ENCODE measurements at regions not wholly inside any gene's neighbourhood (a gene's known extent, or its start where the extent isn't known, plus 50 kb on each side); places are given as distances from the start of the nearest gene placed in this dataset.

DNA sequence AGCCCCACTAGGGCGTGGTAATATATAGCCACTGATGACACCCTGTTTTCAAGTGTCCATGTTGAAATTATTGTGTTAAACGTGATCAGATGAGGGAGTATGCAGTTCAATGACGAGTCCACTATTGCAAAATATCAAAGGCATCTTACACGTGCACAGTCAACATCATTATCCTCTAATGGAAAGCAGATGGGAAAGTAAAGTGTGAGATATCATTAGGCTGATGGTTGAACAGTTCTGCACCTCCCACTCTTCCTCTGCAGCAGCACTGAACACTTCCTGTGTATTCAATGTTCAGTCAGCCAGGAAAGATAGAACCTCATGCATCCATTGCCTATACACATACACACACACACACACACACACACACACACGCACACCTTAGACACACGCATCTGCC lies 431.8 kb upstream of the CCDC54 start:
- H3K27me3 Mint-ChIP-seq (ENCODE audit: low read depth), result no peaks in the 10 kb centered on the region
- H3K4me3 Mint-ChIP-seq, result no peak overlapping the region
- no peaks in the 10 kb centered on the region for H3K36me3 Mint-ChIP-seq (ENCODE audit: low read depth)
- H3K9me3 Mint-ChIP-seq, result peaks cover 9% of the 10 kb centered on the region
- H3K27ac Mint-ChIP-seq, result peak overlapping the region in 1 of 3 experiments; percentile 71
- peaks cover 5% of the 10 kb centered on the region for H3K4me1 Mint-ChIP-seq
- TF ChIP-seq, protein P1, sequence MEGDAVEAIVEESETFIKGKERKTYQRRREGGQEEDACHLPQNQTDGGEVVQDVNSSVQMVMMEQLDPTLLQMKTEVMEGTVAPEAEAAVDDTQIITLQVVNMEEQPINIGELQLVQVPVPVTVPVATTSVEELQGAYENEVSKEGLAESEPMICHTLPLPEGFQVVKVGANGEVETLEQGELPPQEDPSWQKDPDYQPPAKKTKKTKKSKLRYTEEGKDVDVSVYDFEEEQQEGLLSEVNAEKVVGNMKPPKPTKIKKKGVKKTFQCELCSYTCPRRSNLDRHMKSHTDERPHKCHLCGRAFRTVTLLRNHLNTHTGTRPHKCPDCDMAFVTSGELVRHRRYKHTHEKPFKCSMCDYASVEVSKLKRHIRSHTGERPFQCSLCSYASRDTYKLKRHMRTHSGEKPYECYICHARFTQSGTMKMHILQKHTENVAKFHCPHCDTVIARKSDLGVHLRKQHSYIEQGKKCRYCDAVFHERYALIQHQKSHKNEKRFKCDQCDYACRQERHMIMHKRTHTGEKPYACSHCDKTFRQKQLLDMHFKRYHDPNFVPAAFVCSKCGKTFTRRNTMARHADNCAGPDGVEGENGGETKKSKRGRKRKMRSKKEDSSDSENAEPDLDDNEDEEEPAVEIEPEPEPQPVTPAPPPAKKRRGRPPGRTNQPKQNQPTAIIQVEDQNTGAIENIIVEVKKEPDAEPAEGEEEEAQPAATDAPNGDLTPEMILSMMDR (IDR thresholded peaks at IDR 0.05; ENCODE audit: unreplicated experiment in 3 of 3), result no peak

DNA sequence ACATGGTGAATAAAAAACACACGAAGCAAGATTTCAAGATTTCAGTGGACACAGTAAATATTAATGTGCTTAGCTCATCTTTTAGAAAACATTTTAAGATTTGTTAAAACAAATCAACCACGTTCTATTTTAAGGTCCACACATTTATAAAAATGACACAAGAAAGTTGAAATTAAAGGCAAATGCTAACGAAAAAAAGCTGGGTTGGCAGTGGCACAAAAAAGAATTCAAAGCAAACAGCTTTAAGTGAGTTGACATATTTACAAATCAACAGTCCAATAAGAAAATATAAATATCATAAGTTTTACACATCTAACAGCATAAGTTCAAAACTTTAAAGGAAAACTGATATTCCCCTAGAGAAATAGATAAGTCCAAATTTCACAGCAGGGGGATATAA lies 430.4 kb upstream of the CCDC54 start:
- Mint-ChIP-seq H3K36me3 (ENCODE audit: low read depth) (no peaks in the 10 kb centered on the region), H3K27me3 (ENCODE audit: low read depth) (no peaks in the 10 kb centered on the region), H3K9me3 (peaks cover 6% of the 10 kb centered on the region), H3K4me1 (peaks cover 5% of the 10 kb centered on the region), H3K4me3 (no peak overlapping the region), H3K27ac (peak overlapping the region in 2 of 3 experiments; percentile 30 to 41)
- TF ChIP-seq, protein P1 (IDR thresholded peaks at IDR 0.05; ENCODE audit: unreplicated experiment in 3 of 3), result no peak

DNA sequence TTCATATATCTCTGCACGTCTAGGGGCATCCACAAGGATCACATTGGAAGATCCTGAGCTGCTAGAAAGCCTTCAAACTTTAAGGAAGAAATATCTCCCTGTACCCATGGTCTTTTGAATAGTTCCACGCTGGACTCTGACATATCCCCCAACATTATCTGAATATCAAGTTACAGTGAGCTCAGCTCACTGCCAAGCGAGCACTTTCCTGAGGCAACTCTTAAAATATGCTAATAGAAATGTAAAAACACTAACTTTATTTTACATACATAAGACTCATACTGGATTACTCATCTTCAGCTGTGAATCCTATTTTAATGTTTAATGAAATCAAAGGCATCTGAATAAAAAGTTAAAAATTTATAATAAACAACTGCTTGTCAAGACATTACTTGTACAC lies 420.2 kb upstream of the CCDC54 start:
- Mint-ChIP-seq H3K4me1 (peaks cover 7% of the 10 kb centered on the region), H3K9me3 (peaks cover 30% of the 10 kb centered on the region), H3K27me3 (ENCODE audit: low read depth) (no peaks in the 10 kb centered on the region), H3K4me3 (no peak overlapping the region), H3K36me3 (ENCODE audit: low read depth) (no peaks in the 10 kb centered on the region), H3K27ac (no peak overlapping the region)
- TF ChIP-seq, protein P1 (IDR thresholded peaks at IDR 0.05; ENCODE audit: unreplicated experiment in 3 of 3), result no peak

DNA sequence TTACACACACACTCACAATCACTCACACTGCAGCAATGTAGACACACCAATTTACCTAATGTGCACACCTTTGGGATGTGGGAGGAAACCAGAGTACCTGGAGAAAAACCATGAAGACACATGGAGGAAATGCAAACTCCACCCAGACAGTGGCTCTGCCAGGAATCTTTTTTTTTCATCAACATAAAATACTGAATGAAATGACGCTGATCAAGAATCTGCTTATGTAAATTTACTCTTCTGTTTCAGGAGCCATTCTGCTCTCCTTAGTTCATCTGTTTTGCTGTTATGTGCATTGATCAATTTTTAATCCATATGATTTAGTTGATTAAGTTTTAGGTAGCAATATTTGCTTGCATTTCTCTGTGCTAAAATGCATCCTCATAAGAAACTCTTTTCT lies 414.2 kb upstream of the CCDC54 start:
- peak overlapping the region; percentile 1 to 6 (median 2) for H3K4me3 Mint-ChIP-seq

DNA sequence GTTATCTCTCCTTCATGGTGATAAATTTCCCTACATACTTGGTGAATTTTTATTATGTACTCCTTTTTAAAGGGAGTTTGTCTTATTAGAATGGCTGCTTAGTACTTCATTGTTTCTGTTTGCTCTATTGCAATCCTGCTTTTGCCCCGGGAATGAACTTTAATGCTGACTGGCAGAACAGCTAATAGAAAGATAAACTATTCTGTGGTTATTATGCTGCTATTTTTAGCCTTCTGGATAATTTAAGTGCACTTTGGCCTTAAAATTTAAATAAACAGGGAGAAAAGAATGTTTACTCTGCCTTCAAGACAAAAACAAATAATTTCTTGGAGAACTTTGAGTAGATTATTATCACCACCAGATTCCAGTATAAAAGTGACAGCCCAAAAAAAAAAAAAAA lies 413.8 kb upstream of the CCDC54 start:
- Mint-ChIP-seq H3K36me3 (ENCODE audit: low read depth) (no peaks in the 10 kb centered on the region), H3K9me3 (peaks cover 3% of the 10 kb centered on the region), H3K27me3 (ENCODE audit: low read depth) (no peaks in the 10 kb centered on the region), H3K4me3 (peak overlapping the region; percentile 1 to 6 (median 2)), H3K27ac (peak overlapping the region; percentile 92 to 97 (median 92)), H3K4me1 (peaks cover 17% of the 10 kb centered on the region)
- TF ChIP-seq, protein P1 (IDR thresholded peaks at IDR 0.05; ENCODE audit: unreplicated experiment in 3 of 3), result no peak

More for the DNA sequence above, 414.2 kb upstream of the CCDC54 start:
- TF ChIP-seq, protein P1 (IDR thresholded peaks at IDR 0.05; ENCODE audit: unreplicated experiment in 3 of 3), result no peak
- H3K4me1 Mint-ChIP-seq, result peaks cover 17% of the 10 kb centered on the region
- H3K27me3 Mint-ChIP-seq (ENCODE audit: low read depth), result no peaks in the 10 kb centered on the region
- peaks cover 4% of the 10 kb centered on the region for H3K9me3 Mint-ChIP-seq
- peak overlapping the region; percentile 92 to 97 (median 92) for H3K27ac Mint-ChIP-seq
- H3K36me3 Mint-ChIP-seq (ENCODE audit: low read depth), result no peaks in the 10 kb centered on the region

DNA sequence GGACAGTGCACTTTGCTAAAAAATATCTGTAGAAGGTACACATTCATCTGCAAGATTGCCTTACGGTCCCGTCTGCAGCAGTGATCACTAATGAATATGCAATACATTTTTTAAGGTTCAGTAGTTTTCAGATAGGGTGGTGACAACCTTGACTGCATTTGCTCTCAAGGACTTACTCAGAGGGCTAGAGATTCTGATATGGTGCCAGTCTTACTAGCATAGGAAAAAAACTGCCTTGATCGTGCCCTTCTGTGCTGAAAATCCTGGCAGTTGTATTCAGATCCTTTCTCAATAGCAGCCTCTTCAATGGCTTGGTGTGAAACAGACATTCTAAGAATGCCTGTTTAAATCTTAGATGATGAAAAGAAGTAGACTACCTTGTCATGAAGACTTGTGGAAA lies 411.9 kb upstream of the CCDC54 start:
- no peaks in the 10 kb centered on the region for H3K27me3 Mint-ChIP-seq (ENCODE audit: low read depth)
- H3K27ac Mint-ChIP-seq, result peak overlapping the region; percentile 90 to 97 (median 92)
- TF ChIP-seq, protein P1 (IDR thresholded peaks at IDR 0.05; ENCODE audit: unreplicated experiment in 3 of 3), result no peak
- H3K36me3 Mint-ChIP-seq (ENCODE audit: low read depth), result no peaks in the 10 kb centered on the region
- H3K9me3 Mint-ChIP-seq, result peaks cover 3% of the 10 kb centered on the region
- H3K4me3 Mint-ChIP-seq, result no peak overlapping the region
- H3K4me1 Mint-ChIP-seq, result peaks cover 17% of the 10 kb centered on the region
